SK-N-MC (cell line): ENCODE measurements at regions not wholly inside any gene's neighbourhood (a gene's known extent, or its start where the extent isn't known, plus 50 kb on each side); places are given as distances from the start of the nearest gene placed in this dataset.

Experiments
- EZH2 ChIP-seq: fragments of 200-600 bp; sonication (generic); IDR thresholded peaks from one replicate; pipeline ENCODE4 v1.6.1; 2017; ENCODE audit warnings: antibody characterized with exemption
- POLR2AphosphoS5 ChIP-seq: IDR thresholded peaks from 2 replicates; pipeline ENCODE4 v1.6.1; 2012; ENCODE audit warnings: mild to moderate bottlenecking, low read depth, low read length, borderline replicate concordance

DNA sequence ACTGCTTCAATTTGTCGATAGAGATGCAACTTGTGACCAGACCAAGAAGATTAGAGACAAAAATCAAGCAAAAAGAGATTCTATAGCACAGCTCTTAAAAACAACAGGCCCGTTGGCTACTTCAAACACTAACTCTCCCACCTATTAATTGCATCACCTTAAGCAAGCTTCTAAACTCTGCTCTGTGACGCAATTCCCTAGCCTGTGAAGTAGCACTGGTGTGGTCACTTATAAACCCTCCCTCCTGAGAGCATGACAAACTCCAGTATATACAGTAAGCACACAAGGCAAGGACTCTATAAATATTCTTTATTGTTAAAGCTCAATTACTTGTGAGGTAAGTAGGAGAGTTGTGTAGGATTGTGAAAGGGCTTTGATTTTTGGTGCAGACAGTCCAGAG is 72.3 kb downstream of the CMPK2 start:
- no peak for TF ChIP-seq EZH2
- TF ChIP-seq POLR2AphosphoS5 = no peak
